Dedifferentiated amniotic fluid mesenchymal stem cell (primary cell): ENCODE measurements at regions not wholly inside any gene's neighbourhood (a gene's known extent, or its start where the extent isn't known, plus 50 kb on each side); places are given as distances from the start of the nearest gene placed in this dataset.

Source experiments
- DNase-seq: peaks from one replicate; pipeline ENCODE4 v3.0.0-alpha.2; 2016; ENCODE audit errors: extremely low spot score

GRCh38 chr12:124188561-124189405, 106.1 kb upstream of the RFLNA start:
- no peak for DNase-seq

DNA sequence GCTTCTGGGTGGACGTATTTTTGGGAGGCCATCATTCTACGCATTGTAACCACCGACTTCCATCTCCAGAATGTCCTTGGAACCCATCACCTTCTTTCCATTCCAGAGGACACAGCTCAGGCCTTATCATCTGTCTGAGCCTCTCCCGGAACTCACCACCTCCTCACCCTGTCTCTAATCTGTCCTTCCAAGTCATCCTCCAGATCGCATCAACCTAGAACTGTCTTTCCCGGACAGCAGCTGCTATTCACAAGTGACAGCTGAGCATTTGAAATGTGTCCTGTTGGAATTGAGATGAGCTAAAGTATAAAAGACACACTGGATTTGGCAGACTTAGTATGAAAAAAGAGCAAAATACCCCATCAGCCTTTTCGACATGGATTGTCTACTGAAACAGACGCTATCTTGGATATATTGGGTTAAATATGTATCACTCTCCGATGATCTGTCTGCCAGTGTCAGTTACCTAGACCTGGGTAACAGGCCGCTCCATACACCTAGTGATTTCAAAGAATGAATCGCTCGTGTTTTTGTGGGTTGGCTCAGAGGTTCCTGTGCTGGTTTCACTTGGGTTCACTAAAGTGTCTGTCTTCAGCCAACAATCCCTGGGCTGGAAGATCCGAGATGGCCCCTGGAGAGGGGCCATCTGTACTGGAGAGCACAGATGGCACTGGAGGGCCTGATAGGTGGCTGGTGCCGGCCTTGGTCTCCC, 104.4 kb upstream of the RFLNA start:
- DNase-seq: no peak

GRCh38 chr12:124191024-124191359, 103.9 kb upstream of the RFLNA start:
- no peak for DNase-seq

DNA sequence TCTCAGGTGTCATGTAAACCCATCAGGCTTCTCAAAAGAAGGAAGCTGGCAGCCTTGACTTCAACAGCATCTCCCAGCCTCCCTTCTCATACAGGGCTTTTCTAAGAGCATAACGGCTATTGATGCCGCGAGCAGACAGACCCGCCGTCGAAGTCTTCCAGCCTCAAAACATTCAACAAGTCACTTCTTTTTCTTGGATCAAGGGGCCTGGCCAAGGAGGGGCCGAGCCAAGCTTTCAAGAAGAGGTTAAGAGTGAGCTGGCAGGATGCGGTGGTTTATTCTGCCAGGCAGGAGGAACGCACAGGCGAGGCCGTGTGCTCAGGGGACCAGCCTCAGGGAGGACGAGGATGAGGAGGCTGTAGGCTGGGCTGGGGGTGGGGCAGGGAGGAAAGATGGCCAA, 102.9 kb upstream of the RFLNA start:
- DNase-seq: no peak

GRCh38 chr12:124194264-124194892, 100.5 kb upstream of the RFLNA start:
- no peak for DNase-seq

- no peak for DNase-seq
Measured at GRCh38 chr12:124194893-124195566, 99.9 kb upstream of the RFLNA start.

GRCh38 chr12:124195567-124195942, 99.3 kb upstream of the RFLNA start:
- no peak for DNase-seq

GRCh38 chr12:124196236-124196635, 98.7 kb upstream of the RFLNA start:
- no peak for DNase-seq

DNA sequence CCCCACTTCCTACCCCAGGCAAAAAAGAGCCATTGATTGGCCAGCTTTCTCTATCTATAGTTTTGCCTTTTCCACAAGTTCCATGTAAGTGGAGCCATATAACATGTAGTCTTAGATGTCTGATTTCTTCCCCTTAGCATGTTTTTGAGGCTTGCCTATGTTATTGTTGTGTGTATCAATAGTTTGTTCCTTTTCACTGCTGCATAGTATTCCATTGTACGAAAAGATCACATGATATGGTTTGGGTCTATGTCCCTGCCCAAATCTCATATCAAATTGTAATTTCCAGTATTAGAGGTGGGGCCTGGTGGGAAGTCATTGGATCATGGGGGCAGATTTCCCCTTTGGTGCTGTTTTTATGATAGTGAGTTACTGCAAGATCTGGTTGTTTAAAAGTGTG, 93.6 kb upstream of the RFLNA start:
- DNase-seq: no peak

DNA sequence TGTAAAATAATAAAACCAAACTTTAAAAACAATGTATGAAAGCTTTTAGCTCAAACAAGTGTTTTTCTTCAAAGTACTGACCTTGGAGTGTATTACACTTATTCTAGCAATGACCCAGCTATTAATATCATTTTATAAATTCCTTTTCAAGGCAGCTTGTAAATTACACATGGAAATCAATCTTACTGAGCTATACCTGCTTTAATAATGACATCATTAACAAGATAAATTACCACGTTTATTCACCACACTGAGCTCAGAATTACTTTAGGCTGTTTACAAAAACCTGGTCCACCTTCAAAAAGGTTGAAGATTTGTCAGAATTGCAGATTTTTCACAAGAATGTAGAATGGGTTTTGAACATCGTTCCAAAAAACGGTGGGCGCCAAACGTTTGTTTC, 91.7 kb upstream of the RFLNA start:
- DNase-seq: no peak

- DNase-seq: no peak
Measured at GRCh38 chr12:124205405-124205804, 89.5 kb upstream of the RFLNA start.

DNA sequence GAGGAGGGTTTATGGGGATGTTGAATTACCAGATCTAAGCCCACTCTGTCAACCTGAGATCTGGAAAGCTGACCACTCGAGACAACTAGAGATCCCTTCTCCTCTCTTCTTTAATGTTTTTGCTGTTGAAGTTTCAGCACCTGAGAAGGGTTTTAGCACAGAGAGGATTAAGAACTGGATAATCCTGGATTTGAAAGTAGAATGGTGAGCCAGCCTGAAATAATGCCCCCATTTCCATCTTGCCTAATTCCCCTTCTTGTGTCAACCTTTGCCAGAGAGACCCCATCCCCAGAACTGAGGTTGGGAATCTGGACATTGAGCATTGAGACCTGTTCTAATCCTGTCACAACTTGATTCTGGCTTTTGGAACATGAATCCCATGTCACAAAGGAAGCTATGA, 87.8 kb upstream of the RFLNA start:
- DNase-seq: no peak

- no peak for DNase-seq
Measured at GRCh38 chr12:124207617-124208016, 87.3 kb upstream of the RFLNA start.

GRCh38 chr12:124208489-124208888, 86.4 kb upstream of the RFLNA start:
- DNase-seq: no peak

GRCh38 chr12:124210991-124211577, 83.8 kb upstream of the RFLNA start:
- DNase-seq: no peak

DNA sequence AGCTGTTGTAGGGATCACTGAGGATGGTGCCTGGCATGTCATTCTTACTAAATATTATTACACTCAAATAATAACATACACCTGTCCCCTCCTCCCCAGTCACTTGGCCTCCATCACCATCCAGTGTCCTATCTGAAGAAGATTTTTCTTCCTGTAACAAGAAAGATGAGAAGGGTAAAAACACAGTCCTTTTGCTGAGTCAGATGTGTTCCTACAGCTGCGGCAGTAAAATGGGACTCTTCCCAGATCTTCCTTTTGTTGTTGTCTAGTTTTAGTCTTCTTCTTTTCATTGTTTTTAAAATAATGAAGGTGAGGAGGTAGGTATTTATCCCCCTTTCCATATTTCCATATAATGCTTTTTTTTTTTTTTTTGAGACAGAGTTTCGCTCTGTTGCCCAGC, 83.1 kb upstream of the RFLNA start:
- no peak for DNase-seq

- no peak for DNase-seq
Measured at GRCh38 chr12:124213666-124214347, 81.1 kb upstream of the RFLNA start.

DNA sequence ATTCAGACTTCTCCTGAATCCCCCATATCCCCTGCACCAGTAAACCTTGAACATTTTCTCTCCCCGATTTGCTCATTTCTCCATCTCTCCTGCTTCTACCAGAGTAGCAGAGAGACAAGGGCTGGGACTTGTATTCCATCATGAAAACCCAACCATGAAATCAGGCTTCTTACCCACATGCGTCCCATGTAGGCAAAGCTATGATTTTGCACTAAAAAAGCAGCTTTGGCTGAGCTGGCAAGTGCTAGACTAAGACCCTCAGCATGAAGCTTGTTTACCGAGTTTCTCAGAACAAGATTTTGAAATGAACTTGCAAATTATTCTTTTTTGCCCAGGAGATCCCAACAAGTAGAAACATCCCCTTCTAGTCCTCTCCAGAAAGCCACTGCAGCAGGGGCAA, 80.3 kb upstream of the RFLNA start:
- DNase-seq: no peak

DNA sequence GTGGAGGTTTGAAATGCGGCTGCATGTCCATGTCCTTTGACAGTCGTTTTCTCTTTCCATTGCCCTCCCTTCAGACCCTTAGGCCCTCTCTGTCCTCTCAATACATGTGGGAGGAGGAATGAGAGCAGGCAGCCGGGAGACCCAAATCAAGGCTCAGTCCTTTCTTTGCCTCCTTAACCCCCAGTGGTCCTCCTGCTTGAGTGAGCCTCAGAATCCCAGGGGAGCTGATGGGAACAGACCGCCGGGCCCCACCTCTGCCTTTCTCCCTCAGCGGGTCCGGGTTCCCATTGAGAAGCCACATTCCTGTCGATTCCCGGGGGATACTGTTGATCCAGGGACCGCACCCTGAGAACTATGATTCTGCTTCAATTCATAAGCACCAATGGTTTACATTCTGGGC, 77.9 kb upstream of the RFLNA start:
- DNase-seq: no peak

DNA sequence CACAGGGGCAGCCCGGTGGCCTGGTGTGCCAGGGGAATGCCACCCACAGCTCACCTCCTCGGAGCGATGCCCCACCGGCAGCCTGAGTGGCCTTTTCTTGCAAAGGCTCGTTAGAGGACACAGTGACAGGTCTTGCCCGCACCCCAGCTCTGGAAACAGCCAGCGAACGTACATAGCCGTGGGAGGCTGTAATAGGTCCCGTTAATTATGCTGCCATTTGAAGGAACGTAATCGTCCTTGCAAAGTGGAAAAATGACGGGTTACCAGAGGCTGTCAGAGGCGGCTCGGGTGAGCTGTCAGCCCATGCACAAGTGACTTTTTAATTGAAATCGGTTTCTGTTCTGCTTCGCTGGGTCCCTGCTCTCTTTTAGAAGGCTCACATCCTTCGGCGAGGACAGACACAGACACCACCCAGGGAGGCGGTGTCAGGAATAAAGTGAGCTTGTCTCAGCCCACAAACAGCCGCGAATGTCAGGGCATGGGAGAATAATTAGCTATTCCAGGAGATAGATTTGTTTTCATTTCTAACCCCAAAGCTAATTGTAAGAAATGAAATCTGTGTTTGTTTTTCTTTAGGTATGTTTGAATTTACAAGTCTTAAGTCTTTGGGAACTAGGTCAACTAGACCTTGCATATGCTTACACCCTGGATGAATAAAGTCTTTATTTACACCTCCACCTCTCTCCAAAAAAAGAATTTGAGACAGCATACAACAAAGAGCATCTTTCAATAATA, 77.2 kb upstream of the RFLNA start:
- DNase-seq: no peak

DNA sequence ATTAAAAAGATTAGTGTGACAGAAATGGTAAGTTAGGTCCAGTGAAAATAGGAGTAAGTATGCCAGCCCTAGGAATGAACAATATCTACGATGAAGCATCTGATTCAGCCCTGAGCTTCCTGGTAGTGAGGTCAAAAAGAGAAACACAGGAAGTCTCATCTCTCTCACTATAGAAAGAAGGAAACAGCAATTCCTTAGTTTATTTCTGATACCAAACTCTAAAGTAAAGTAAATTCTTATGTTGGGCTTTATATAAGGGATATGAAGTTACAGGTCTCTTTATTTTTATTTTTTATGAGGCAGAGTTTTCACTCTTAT, 76.7 kb upstream of the RFLNA start:
- DNase-seq: no peak
